HEK293T (cell line): ENCODE measurements at regions not wholly inside any gene's neighbourhood (a gene's known extent, or its start where the extent isn't known, plus 50 kb on each side); places are given as distances from the start of the nearest gene placed in this dataset.

Experiments
- CTCF ChIA-PET: fragments of 350-600 bp; formaldehyde crosslinking; extraction: SDS; loops from one replicate; lab custom pipeline; 2021; ENCODE audit warnings: antibody characterized with exemption, inconsistent platforms; lab: Yijun Ruan, JAX
- POLR2A ChIA-PET: fragments of 350-600 bp; formaldehyde crosslinking; extraction: SDS; loops from one replicate; lab custom pipeline; 2020; ENCODE audit warnings: antibody characterized with exemption, inconsistent platforms; lab: Yijun Ruan, JAX
- DNase-seq: peaks from one replicate; pipeline ENCODE4 v3.0.0; 2012; ENCODE audit warnings: mixed read lengths; ENCODE audit errors: extremely low spot score
- ARNT ChIP-seq: fragments of 450-650 bp; IDR thresholded peaks from 2 replicates; pipeline ENCODE4 v1.6.1; 2017; ENCODE audit warnings: mild to moderate bottlenecking
- BHLHE40 ChIP-seq: fragments of 450-650 bp; IDR thresholded peaks from 2 replicates; pipeline ENCODE4 v1.6.1; 2016; ENCODE audit warnings: mild to moderate bottlenecking, moderate library complexity, borderline replicate concordance
- CTBP1 ChIP-seq: fragments of 450-650 bp; IDR thresholded peaks from 2 replicates; pipeline ENCODE4 v1.6.1; 2016; ENCODE audit warnings: borderline replicate concordance
- ELF4 ChIP-seq: fragments of 450-650 bp; IDR thresholded peaks from 2 replicates; pipeline ENCODE4 v1.6.1; 2017; ENCODE audit warnings: antibody characterized with exemption
- FOXA1 ChIP-seq: fragments of 450-650 bp; IDR thresholded peaks from 2 replicates; pipeline ENCODE4 v1.6.1; 2016; ENCODE audit warnings: mild to moderate bottlenecking
- FOXK2 ChIP-seq: fragments of 450-650 bp; IDR thresholded peaks from 2 replicates; pipeline ENCODE4 v1.6.1; 2016; ENCODE audit warnings: mild to moderate bottlenecking
- FOXM1 ChIP-seq: fragments of 450-650 bp; IDR thresholded peaks from 2 replicates; pipeline ENCODE4 v1.6.1; 2017; ENCODE audit warnings: mild to moderate bottlenecking, borderline replicate concordance
- HDGF ChIP-seq: fragments of 450-650 bp; IDR thresholded peaks from 2 replicates; pipeline ENCODE4 v1.6.1; 2017; ENCODE audit warnings: antibody characterized with exemption, borderline replicate concordance
- L3MBTL2 ChIP-seq: fragments of 450-650 bp; conservative IDR thresholded peaks from 2 replicates; pipeline ENCODE4 v1.6.1; 2016; ENCODE audit warnings: mild to moderate bottlenecking
- LEF1 ChIP-seq: fragments of 450-650 bp; IDR thresholded peaks from 2 replicates; pipeline ENCODE4 v1.6.1; 2017; ENCODE audit warnings: mild to moderate bottlenecking, borderline replicate concordance
- NFRKB ChIP-seq: fragments of 450-650 bp; IDR thresholded peaks from 2 replicates; pipeline ENCODE4 v1.6.1; 2016; ENCODE audit warnings: mild to moderate bottlenecking, moderate library complexity
- PKNOX1 ChIP-seq: fragments of 450-650 bp; IDR thresholded peaks from 2 replicates; pipeline ENCODE4 v1.6.1; 2016
- SP1 ChIP-seq: fragments of 450-650 bp; IDR thresholded peaks from 2 replicates; pipeline ENCODE4 v1.6.1; 2017
- SUZ12 ChIP-seq: fragments of 450-650 bp; IDR thresholded peaks from 2 replicates; pipeline ENCODE4 v1.6.1; 2016; ENCODE audit warnings: mild to moderate bottlenecking
- TARDBP ChIP-seq: fragments of 450-650 bp; IDR thresholded peaks from 2 replicates; pipeline ENCODE4 v1.6.1; 2016
- ZNF384 ChIP-seq: fragments of 450-650 bp; IDR thresholded peaks from 2 replicates; pipeline ENCODE4 v1.6.1; 2016

- no peak for DNase-seq
- POLR2A ChIA-PET, result no interaction called here
- TF ChIP-seq ELF4 (no peak), ARNT (no peak), L3MBTL2 (no peak), FOXK2 (no peak), LEF1 (no peak), BHLHE40 (no peak), SP1 (no peak), NFRKB (no peak)
- CTCF ChIA-PET, result no interaction called here
Measured at GRCh38 chr2:162908567-162908966, 70.0 kb upstream of the KCNH7 start.

- ChIA-PET POLR2A (no interaction called here), CTCF (no interaction called here)
- TF ChIP-seq L3MBTL2 (no peak), SUZ12 (no peak), ZNF384 (no peak), PKNOX1 (no peak), FOXM1 (no peak), ARNT (no peak), FOXK2 (no peak), LEF1 (no peak), BHLHE40 (no peak), HDGF (no peak), SP1 (no peak), CTBP1 (no peak)
- DNase-seq, result peak; percentile 44
Measured at GRCh38 chr2:162890690-162891311, 52.2 kb upstream of the KCNH7 start.

- TF ChIP-seq ELF4, result no peak
- TF ChIP-seq SP1, result no peak
- TF ChIP-seq FOXA1, result no peak
- TF ChIP-seq ARNT, result no peak
- no peak for TF ChIP-seq HDGF
- TF ChIP-seq L3MBTL2, result no peak
- TF ChIP-seq SUZ12, result no peak
- TF ChIP-seq FOXK2, result no peak
- no peak for TF ChIP-seq BHLHE40
- no peak for TF ChIP-seq NFRKB
- TF ChIP-seq LEF1, result no peak
- TF ChIP-seq PKNOX1, result no peak
- no peak for TF ChIP-seq TARDBP
- TF ChIP-seq CTBP1, result no peak
- TF ChIP-seq ZNF384, result no peak
- no peak for TF ChIP-seq FOXM1
- DNase-seq, result no peak
- ChIA-PET CTCF (no interaction called here), POLR2A (no interaction called here)
Measured at GRCh38 chr2:162888652-162889051, 50.1 kb upstream of the KCNH7 start.
